ENCODE measurements at regions not wholly inside any gene's neighbourhood (a gene's known extent, or its start where the extent isn't known, plus 50 kb on each side); places are given as distances from the start of the nearest gene placed in this dataset.
"Not testable (repeated sequence)": the region's sequence is repeated elsewhere in the genome, so short reads cannot be mapped to it uniquely, and the experiment has no call there.

DNA sequence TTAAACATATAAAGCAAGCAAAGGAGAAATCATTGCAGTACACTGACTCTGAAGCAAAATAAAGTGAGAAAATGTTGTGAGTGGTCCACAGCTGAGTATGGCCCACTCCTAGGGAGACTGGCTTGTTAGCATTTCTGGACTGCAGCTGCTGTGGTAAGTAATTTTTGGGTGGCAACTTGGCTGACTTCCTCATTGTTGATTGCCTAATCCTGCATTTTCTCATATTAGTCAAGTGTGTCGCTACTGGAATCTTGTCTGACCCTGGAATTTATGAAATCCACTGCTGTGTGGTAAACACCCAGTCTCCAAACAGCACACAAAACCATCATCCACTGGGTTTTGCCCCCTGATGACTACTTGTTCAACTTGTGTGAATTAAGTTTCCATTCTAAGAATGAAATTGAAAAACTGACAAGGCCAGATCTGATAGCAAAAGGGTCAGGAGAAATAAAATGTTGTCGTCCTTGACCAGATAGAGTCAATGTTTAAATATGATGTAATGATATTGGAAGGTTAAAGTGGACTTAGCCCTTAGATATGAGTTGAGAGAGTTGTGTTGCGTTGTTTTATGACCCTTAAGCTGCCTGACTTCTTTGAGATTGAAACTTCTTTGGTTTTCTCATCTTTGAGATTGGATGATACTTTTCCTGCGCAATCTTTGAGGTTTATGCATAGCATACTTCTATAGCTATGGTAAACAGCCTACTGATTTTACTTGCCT lies 106.6 kb upstream of the SEC22B start:
- not testable (repeated sequence) for DNase-seq (ENCODE audit: low read depth in 3 of 3, low spot score in 1 of 3)

DNA sequence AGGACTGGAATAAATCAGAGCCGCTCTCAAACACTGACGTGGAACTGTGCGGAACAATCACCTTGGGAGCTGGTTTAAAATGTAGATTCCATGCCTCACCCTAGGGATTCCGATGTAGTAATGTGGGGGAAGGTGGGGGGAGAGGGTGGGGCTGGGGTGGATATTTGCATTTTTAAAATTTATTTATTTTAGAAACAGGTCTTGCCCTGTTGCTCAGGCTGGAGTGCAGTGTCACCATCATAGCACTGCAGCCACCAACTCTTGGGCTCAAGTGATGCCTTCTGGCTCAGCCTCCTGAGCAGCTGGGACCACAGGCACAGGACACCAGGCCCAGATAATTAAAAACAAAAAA lies 101.9 kb upstream of the SEC22B start:
- not testable (repeated sequence) for DNase-seq (ENCODE audit: low read depth in 3 of 3, low spot score in 1 of 3)

GRCh38 chr1:120277428-120278258 lies 101.3 kb upstream of the SEC22B start:
- not testable (repeated sequence) for DNase-seq (ENCODE audit: low read depth in 3 of 3, low spot score in 1 of 3)

- not testable (repeated sequence) for DNase-seq (ENCODE audit: low read depth in 3 of 3, low spot score in 1 of 3)
Measured at GRCh38 chr1:120276710-120277109, 100.4 kb upstream of the SEC22B start.

GRCh38 chr1:120274438-120274837 lies 98.1 kb upstream of the SEC22B start:
- not testable (repeated sequence) for DNase-seq (ENCODE audit: low read depth in 3 of 3, low spot score in 1 of 3)

- not testable (repeated sequence) for DNase-seq (ENCODE audit: low read depth in 3 of 3, low spot score in 1 of 3)
Measured at GRCh38 chr1:120273363-120273762, 97.0 kb upstream of the SEC22B start.

- not testable (repeated sequence) for DNase-seq (ENCODE audit: low read depth in 3 of 3, low spot score in 1 of 3)
Measured at GRCh38 chr1:120272242-120272641, 95.9 kb upstream of the SEC22B start.

DNA sequence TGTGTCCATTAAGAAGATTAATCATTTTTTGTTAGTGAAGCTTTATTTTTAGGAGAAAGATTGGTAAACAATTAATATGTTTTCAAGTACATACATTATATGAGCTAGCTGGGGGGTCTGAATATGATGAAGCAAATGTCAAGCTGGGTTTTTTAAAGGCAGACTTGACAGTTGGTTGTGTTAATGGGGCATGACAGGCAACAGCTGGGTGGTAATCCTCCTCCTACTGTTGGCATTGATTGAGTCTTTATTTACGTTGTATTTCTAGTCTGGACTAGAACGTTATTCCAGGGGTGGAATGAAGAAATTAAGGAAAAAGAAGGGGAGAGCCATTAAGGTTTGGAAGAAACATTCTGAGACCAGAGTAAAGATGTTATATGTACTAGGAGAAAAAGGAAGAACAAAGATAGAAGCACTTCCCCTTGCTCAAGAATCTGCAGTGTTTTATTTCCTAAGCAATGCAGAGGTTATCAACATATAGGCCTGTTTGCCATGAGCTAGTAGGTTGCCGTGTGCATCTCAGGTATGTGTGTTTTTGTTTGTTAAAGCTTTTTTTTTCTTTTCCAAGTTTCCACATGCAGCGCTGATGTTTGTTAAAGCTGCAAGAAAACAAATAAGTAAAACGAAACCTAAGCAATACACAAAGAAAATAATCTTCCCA lies 95.4 kb upstream of the SEC22B start:
- DNase-seq (ENCODE audit: low read depth in 3 of 3, low spot score in 1 of 3), result not testable (repeated sequence)

- not testable (repeated sequence) for DNase-seq (ENCODE audit: low read depth in 3 of 3, low spot score in 1 of 3)
Measured at GRCh38 chr1:120267894-120268551, 91.7 kb upstream of the SEC22B start.

DNA sequence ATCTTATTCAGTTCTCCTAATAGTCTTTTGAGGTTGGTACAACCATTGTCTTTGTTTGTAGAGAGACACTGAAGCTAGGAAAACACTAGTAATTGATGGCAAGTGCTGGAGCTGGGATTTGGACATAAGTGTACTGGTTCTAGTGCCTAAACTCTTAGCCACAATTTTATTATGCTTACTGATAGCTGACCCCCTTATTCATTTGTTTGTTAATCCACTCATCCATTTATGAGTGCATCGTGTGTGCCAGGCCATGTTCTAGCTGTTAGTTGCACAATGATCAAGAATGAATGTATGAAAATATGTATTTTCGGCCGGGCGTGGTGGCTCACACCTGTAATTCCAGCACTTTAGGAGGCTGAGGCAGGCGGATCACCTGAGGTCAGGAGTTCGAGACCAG lies 88.2 kb upstream of the SEC22B start:
- DNase-seq (ENCODE audit: low read depth in 3 of 3, low spot score in 1 of 3), result not testable (repeated sequence)

DNA sequence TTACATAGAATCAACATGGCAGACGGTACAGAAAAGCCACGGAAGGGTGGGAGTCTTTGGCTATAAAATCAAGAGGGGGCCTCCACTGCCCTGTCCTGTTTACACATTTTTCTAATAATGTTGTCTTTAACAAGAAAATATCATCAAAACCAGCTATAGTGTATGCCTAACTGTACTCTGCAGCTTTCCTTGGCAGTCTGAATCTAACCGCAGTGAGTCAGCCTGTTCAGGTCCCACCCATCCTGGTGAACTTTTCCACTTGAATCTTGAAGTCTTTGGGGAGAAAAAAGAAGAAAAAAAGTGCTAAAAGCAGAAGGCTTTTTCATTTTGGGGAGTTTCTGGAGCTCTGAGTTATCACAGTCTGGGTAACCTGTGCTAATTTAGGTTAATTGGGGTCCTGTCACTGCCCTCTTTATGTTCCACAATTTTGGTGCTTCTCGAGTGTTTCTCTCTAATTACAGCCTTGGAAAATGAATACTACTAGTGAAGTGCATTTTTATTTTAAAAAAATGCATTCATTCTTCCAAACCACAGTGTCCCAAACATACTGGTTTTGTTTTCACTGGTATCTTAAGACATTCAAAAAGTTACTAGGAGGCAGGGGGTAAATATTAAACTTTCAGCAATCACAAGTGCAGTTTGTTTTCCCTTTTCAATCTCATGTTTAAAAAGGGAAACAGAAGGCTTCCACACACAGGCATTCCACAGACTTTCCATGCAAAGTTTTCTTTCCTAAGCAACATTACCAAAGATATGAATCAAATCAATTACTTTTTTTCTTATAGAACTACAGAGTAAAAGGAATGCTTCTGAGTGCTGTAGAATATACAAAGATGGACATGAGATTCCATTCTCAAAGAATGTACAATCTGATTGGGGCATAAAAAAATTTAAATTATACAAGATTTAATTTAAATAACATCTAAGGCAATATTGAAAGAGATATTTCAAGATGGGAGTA lies 86.8 kb upstream of the SEC22B start:
- DNase-seq (ENCODE audit: low read depth in 3 of 3, low spot score in 1 of 3), result not testable (repeated sequence)

- not testable (repeated sequence) for DNase-seq (ENCODE audit: low read depth in 3 of 3, low spot score in 1 of 3)
Measured at GRCh38 chr1:120257778-120258105, 81.4 kb upstream of the SEC22B start.

DNA sequence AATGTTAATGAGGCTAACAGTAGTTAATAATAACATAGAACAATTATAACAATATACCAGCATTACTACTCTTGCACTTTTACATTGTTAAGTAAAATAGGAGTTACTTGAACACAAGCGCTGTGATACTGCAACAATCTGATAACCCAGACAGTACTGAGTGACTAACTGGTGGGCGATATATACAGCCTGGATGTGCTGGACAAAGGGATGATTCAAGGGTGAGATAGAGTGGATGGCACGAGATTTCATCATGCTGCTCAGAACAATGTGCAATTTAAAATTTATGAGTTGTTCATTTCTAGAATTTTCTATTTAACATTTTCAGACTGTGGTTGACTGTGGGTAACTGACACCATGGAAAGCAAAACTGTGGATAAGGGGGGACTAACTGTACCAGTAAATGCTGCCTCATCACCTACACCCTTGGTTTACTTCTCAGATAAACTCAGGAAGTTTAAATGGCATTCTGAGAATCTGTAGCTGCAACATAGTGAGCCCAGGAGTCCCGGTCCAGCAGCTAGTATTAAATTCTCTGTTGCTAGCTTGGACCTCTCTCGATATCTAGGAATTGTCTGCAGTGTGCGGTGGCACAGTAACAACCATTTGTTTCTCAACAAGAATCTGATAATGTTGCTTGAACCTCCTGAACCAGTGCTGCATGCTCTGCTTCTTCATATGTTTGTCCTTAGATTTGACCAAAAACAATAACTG lies 80.9 kb upstream of the SEC22B start:
- not testable (repeated sequence) for DNase-seq (ENCODE audit: low read depth in 3 of 3, low spot score in 1 of 3)

DNA sequence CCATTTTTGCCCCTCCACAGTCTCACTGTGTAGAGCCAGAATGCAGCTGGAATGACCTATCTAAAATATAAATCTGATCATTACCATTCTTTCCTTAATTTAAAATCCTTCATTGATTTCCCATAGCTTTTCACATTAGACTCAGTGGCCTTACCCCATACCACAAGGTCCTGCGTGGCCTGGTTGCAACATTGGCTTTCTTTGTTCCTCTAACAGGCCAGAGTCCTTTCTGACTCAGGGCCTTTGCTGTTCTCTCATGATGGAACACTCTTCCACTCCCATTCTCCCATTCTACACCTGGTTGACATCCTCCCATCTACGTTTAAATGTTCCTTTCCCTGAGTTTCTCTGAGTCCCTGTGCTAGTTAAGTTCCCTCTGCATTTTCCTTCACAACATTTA lies 74.4 kb upstream of the SEC22B start:
- DNase-seq (ENCODE audit: low read depth in 3 of 3, low spot score in 1 of 3), result not testable (repeated sequence)

DNA sequence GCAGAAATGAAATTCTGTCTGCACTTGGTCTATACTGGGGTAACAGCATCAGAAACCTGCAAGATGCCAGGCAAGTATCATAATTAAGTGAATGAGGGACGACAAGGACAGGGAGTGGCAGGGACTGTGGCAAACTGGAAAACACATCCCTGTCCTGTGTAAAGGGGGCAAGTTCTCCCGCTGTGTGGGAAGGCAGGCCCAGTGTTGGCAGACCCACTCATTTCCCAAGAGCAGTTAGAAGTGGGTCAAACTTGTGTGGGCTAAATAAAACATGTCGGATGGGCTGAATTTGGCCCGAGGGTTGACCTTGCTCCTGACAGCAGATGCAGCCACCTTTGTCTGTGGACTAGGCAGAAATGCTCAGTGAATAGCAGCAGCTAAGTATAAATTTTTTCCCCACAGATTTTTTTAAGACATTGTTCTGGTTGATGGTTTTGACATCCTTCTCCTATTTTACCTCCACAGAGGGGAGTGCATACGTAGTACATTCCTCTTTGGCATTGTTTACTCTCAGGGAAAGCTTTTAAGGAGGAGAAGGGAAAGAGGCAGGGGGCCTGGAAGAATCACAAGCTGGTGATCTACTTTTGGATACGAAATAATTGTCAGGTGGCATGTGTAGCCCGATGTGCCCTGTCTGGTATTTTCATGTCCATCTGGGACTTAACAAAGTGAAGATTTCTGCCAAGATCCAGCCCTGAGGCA lies 72.6 kb upstream of the SEC22B start:
- DNase-seq (ENCODE audit: low read depth in 3 of 3, low spot score in 1 of 3), result not testable (repeated sequence)

- DNase-seq (ENCODE audit: low read depth in 3 of 3, low spot score in 1 of 3), result not testable (repeated sequence)
Measured at GRCh38 chr1:120248203-120248602, 71.9 kb upstream of the SEC22B start.

DNA sequence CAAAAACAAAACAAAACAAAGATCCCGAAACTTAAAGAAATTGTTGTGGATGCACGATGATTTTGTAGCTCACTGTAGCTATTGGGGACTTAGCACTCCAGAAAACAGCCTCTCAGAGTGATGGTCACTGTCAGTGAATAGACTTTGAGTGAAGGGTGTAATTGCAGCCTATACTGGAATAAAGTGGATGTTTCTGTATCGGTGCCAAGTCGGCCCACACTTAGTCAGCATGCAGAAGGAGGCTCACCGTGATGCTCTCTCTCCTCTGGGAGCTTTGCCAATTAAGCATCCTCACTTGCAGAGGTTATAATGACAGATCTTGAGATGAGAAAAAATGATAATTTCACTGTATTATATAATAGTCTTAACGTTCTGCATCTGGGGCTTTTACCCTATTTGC lies 67.5 kb upstream of the SEC22B start:
- not testable (repeated sequence) for DNase-seq (ENCODE audit: low read depth in 3 of 3, low spot score in 1 of 3)

- DNase-seq (ENCODE audit: low read depth in 3 of 3, low spot score in 1 of 3), result not testable (repeated sequence)
Measured at GRCh38 chr1:120242582-120242981, 66.3 kb upstream of the SEC22B start.

DNA sequence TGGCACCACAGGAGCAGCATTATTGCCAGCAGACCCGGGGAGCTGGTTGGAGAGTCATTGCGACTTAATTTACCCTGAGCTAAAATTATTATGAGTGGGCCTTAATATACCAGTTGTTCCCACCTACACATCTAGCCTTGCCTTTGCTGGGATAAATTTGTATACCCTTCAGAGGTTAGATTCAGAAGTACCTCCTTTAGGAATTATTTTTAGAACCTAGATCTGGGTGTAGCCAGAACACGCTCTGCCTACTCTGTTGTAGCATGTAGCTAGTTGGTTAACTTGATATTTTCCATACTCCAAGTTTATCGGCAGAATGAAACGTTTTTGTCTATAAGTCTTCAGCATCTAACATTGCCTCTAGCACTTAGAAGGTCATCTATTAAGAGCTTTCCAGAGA lies 65.5 kb upstream of the SEC22B start:
- not testable (repeated sequence) for DNase-seq (ENCODE audit: low read depth in 3 of 3, low spot score in 1 of 3)

Measured in stimulated activated CD4-positive, alpha-beta T cell treated with anti-CD3 and anti-CD28 coated beads, TNF-alpha, amount 100 ng/mL, for 1 hour (primary cell).